GM12891 (cell line): ENCODE measurements at regions not wholly inside any gene's neighbourhood (a gene's known extent, or its start where the extent isn't known, plus 50 kb on each side); places are given as distances from the start of the nearest gene placed in this dataset.

Experiments
- POLR2A ChIP-seq: IDR thresholded peaks from 2 replicates; pipeline ENCODE4 v1.6.1; 2011; ENCODE audit warnings: low read depth, low read length, control low read depth
- POLR2AphosphoS5 ChIP-seq: IDR thresholded peaks from 2 replicates; pipeline ENCODE4 v1.6.1; 2011; ENCODE audit warnings: low read depth, low read length, control low read depth

GRCh38 chr20:5397393-5397792 lies 80.6 kb upstream of the PROKR2 start:
- TF ChIP-seq POLR2A (no peak), POLR2AphosphoS5 (no peak)
